Keratinocyte (primary cell): ENCODE measurements at regions not wholly inside any gene's neighbourhood (a gene's known extent, or its start where the extent isn't known, plus 50 kb on each side); places are given as distances from the start of the nearest gene placed in this dataset.

Experiments
- EZH2 ChIP-seq: IDR thresholded peaks from one replicate; pipeline ENCODE4 v1.6.1; 2012; ENCODE audit warnings: inconsistent platforms, mild to moderate bottlenecking, low read length, moderate library complexity
- TF ChIP-seq, protein P1 (sequence below), 3 experiments: IDR thresholded peaks in 1 of 3; conservative IDR thresholded peaks in 1 of 3; optimal IDR thresholded peaks in 1 of 3; 2 replicates in 2 of 3; 3 replicates in 1 of 3; pipeline versions ENCODE3 to v1.5.1; 2011; ENCODE audit warnings: low read length in 3 of 3, mild to moderate bottlenecking in 3 of 3, moderate library complexity in 2 of 3, control low read depth in 1 of 3, inconsistent platforms in 1 of 3; ENCODE audit not compliant: insufficient read depth in 2 of 3; ENCODE audit errors: extremely low read depth in 1 of 3

- TF ChIP-seq, protein P1, sequence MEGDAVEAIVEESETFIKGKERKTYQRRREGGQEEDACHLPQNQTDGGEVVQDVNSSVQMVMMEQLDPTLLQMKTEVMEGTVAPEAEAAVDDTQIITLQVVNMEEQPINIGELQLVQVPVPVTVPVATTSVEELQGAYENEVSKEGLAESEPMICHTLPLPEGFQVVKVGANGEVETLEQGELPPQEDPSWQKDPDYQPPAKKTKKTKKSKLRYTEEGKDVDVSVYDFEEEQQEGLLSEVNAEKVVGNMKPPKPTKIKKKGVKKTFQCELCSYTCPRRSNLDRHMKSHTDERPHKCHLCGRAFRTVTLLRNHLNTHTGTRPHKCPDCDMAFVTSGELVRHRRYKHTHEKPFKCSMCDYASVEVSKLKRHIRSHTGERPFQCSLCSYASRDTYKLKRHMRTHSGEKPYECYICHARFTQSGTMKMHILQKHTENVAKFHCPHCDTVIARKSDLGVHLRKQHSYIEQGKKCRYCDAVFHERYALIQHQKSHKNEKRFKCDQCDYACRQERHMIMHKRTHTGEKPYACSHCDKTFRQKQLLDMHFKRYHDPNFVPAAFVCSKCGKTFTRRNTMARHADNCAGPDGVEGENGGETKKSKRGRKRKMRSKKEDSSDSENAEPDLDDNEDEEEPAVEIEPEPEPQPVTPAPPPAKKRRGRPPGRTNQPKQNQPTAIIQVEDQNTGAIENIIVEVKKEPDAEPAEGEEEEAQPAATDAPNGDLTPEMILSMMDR (optimal IDR thresholded peaks at IDR 0.05 in 1 of 3, IDR thresholded peaks at IDR 0.05 in 1 of 3, conservative IDR thresholded peaks at IDR 0.05 in 1 of 3; ENCODE audit: extremely low read depth in 1 of 3, insufficient read depth in 2 of 3, low read length in 3 of 3) = no peak
- TF ChIP-seq EZH2 = no peak
Measured at GRCh38 chr7:84277628-84278224, 83.1 kb upstream of the SEMA3A start.
